GM19035 (cell line): ENCODE measurements at regions not wholly inside any gene's neighbourhood (a gene's known extent, or its start where the extent isn't known, plus 50 kb on each side); places are given as distances from the start of the nearest gene placed in this dataset.

Source experiments
- ATAC-seq: cut with Tn5 transposase; IDR thresholded peaks from one replicate; pipeline ENCODE4 v1.9.1; 2021; ENCODE audit not compliant: unreplicated experiment

DNA sequence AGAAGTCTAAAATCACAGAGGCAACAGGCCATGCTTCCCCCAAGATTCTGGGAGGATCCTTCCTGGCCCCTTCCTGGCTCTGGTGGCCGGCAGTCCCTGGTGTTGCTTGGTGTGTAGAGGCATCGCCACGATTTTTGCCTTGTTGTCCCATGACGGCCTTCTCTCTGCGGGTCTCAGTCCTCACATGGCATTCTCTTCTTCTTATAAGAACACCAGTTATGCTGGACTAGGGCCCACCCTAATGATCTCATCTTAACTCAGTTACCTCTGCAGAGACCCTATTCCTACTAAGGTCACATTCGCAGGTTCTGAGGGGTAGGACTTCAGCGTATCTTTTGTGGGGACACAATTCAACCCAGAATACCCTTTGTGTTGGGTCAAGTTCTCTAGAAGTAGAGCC lies 168.0 kb downstream of the LINC00237 start:
- ATAC-seq, result no peak

DNA sequence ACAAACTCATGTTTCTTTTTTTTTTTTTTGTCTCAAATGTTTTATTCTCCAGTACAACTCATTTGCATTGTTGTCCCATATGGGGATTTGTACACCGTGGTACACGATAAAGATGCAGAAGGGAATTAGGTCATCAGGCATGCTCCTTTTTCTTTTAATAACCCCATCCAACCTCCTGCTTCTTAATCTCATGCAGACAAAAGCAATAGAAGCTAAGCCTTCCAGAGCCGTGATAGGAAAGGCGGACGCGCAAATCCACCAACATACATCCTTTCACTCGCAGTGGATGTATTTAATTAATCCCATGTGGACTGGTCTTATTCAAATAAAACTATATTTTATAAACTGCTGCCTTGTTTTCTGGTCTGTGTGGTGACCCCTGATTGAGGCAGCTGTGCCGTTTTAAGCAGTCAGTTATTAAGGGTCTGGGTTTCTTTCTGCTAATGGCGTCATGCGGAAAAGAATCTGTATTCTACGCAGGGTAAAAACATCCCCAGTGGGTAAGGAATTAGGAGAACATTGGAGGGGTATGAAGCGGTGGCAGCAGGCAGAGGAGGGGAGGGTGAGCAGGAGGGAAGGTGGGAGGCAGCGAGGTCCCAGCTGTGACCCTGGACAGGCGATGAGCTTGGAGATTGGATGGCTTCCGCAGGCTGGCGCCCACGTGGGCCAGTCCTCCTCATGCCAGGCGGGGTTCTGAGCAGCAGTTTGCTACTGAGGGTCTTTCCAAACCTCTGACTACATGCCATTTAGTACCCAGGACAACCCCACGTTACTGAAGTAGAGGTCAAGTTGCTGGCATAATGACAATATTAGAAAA lies 172.8 kb downstream of the LINC00237 start:
- no peak for ATAC-seq

DNA sequence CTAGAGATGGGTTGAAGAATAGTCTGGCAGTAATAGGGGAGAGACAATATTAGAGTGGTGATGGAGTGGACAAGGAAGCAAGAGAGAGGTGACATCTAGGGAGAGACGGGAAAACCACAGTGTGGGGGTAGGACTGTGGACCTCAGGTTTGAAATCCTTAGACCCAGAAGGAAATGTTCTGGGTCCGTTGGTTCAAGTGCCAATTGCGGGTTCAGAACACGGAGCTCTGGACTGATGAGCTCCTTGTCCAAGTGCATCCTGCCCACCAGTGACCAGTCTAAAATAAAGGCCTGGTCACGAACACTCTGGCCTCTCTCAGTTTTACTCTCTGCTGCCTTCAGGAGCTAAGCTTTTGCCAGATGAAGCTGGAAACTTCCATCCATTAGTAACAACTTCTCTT lies 174.0 kb downstream of the LINC00237 start:
- ATAC-seq, result no peak

GRCh38 chr20:20931632-20932031 lies 174.5 kb downstream of the LINC00237 start:
- no peak for ATAC-seq

DNA sequence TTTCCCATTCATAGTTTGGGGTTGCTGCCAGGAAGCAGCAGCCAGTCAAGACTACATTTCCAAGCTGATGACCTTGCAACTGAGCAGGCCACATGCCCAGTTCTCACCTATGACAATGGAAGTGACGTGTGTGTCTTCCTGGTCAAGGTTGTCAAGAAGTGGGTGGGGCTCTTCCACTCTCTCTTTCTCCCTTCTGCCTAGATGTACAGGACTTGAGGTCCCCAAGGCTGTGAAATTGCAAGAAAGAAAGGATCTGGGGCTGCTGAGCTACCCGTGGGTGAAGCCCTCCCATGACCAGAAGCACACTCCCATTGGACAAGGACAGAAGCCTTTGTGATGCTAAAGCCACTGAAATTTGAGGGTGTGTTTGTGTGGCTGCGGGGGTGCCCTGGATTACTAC lies 175.1 kb downstream of the LINC00237 start:
- ATAC-seq, result no peak

GRCh38 chr20:20930500-20930899 lies 175.7 kb downstream of the LINC00237 start:
- ATAC-seq, result no peak

GRCh38 chr20:20929341-20929740 lies 176.8 kb downstream of the LINC00237 start:
- ATAC-seq, result no peak

DNA sequence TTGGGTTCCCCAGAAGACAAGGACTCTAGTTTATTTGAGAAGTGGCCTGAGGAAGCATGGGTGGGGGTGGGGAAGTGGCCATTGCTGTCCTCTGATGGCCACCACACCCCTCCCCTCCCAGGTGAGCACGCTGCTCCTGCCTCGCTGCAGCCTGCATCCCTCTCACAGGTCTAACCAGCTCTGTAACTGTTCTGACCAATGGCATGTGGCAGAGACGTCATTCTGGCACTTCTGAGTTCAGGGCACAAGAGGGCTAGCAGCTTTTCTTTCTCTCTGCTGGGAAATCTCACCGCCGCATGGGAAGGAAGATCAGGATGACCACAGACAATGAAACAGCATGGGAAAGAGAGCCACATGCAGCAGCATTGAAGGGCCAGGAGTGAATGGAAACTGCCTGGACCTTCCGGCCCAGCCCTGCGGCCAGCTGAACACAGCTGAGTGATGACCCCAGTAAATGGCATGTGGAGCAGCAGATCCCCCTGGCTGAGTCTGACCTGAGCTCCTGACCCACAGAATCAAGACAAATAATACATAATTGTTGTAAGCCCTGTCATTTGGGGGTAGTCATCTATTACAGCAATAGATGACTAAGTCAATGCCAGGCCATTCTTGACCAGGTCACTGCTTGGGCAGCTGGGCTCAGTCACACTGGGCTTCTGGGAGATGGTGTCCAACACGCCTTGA lies 179.8 kb downstream of the LINC00237 start:
- ATAC-seq, result no peak

DNA sequence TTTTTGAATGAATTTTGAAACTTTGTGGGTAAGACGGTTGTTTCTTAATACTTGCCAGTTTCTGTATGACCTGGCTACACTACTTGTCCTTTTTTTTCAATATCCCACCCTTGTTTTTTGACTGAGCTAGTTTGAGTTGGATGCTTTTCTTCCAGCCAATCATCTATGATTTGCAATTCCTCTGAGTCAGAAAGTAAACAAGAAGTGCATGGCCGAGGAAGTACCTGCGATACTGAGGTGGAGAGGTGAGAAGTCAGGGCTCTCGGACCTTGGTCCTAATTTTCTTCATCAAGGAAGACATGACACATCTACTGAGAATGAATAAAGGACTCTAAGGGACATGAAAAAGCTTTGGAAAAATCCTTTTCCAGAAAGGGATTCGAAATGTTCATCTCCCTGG lies 185.7 kb downstream of the LINC00237 start:
- ATAC-seq, result no peak

GRCh38 chr20:20915844-20916243 lies 190.3 kb downstream of the LINC00237 start:
- ATAC-seq, result no peak

- ATAC-seq, result no peak
These were observed 192.0 kb upstream of the RALGAPA2 start for GRCh38 chr20:20904501-20904831.

DNA sequence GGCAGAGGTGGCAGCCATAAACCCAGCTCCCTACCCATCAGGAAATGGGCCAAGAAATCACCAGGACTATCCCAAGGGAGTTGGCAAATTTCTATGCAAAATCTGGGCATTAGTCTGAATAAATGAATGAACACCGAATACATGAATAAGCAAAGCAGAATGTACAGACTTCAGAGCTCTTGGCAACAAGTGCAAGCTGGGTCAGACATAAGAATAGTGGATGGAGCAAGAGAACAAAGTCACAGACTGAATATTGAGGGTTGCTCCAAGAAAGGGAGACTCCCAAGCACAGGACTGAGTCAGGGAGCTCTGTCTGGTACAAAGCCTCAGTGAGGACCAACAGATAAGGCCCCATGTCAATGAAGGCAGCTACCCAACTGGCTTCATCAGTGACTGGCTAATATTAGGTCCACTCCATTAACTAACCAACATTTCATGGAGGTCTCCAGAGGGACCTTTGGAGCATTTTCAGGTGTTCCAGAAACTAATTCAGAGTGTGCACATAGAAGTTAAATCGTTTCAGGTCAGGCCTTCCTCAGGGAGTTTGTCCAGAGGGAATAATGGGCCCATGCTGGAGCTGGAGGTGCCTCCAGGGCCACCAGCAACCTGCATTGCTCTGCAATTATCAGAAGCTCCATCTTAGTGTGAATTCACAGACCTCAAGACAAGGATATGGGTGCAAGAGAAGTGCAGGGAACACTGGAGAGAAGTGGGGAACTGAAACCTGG lies 191.5 kb upstream of the RALGAPA2 start:
- no peak for ATAC-seq

- no peak for ATAC-seq
These were observed 185.5 kb upstream of the RALGAPA2 start for GRCh38 chr20:20897922-20898321.

DNA sequence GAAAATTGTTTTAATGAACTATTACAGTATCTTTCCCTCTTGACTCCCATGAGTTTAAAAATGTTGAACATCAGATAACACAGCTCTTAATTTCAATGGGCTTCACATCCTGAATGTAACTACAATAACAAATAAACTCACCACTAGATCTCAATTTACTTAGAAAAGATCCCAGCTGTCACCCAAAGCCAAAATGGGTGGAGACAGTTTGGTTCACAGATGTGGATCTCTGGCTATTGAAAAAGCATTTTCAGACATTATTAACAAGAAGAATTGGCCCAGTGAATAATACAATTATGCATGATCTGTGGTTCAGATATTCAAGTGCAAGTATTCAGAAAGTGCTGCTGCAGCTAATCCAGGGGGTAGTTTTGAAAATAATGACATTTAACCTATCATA lies 184.7 kb upstream of the RALGAPA2 start:
- ATAC-seq, result no peak

DNA sequence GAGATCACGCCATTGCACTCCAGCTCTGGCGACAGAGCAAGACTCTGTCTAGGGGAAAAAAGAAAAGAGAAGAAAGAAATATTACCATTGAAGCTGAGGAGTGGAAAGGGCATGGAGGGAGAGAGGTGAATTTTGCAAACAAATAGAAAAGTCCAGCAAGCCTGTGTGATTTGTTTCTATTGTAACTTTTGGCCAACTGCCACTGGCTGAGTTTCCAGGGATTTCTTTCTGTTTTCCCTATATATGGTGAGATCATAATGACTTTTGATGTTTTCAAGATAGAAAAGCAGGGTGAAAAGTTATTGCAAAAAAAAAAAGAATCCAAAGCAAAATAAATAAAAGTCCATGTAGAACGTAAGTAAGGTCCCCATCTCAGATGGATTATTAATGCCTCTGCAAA lies 184.2 kb upstream of the RALGAPA2 start:
- no peak for ATAC-seq

GRCh38 chr20:20895537-20895936 lies 183.1 kb upstream of the RALGAPA2 start:
- ATAC-seq, result no peak

DNA sequence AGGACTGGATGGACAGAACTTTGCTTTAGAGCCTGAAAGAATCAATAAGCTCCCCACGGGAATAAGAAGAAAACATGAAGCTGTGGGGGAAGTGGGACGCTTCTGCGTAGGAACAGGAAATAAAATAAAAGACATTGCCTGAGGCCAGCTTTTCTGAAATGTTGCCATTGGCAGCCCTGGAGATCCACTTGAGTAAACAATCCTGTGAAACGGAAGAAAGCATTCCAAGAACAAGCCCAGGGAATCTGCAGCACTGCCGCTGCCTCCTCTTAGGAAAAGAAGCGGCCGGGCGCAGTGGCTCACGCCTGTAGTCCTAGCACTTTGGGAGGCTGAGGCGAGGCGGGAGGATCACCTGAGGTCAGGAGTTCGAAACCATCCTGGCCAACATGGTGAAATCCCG lies 182.3 kb upstream of the RALGAPA2 start:
- ATAC-seq, result no peak

- ATAC-seq, result no peak
These were observed 181.8 kb upstream of the RALGAPA2 start for GRCh38 chr20:20894280-20894679.

DNA sequence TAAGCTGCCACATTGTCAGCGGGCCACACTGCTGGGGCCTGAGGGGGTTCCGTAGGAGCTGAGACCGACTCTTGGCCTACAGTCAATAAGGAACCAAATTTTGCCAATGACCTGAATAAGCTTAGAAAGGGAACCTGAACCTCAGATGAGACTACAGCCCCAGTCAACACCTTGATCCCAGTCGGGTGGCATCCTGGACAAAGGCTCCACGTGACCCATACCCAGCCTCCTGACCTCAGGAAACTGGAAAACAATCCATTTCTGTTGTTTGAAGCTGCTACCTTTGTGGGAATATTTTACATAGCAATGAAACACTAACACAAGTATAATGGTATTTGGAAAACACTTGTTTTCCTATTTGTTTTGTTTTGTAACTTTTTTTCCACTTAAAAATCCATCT lies 179.9 kb upstream of the RALGAPA2 start:
- no peak for ATAC-seq

DNA sequence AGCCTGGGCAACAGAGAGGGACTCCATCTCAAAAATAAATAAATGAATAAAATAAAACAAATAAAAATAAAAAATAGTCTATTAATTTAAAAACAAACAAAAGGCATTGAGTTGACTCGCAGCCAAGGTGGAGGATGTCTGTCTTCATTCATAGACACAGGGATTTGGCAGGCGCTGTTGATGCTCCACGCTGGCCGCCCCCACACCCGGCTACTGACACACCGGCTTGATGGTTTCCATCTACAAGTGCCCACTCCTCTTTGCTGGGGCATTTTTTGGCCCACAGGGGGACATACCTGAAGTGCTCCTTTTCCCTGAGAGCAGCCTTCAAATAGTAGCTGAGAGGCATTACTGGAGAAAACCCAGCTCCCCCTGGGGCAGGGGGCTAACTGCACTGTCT lies 178.3 kb upstream of the RALGAPA2 start:
- no peak for ATAC-seq

DNA sequence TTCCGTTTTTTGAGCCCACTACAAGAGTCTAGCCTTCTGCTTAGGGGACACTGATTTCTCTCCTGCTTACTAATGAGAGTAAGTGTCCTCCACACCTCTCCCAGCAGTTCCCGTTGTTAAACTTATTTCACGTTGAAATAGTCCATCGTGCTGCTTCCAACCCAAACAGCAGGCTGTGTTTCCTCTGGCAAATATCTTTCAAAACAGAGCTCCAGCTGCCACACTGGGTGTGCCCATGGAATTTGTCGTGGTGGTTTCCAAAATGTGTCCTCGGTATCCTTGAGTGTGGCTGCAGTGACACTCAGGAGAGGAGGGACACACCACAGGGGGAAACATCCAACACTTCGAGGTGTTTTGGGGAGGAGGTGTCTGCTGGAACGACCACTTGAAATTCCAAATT lies 176.5 kb upstream of the RALGAPA2 start:
- ATAC-seq, result no peak

GRCh38 chr20:20888266-20888656 lies 175.8 kb upstream of the RALGAPA2 start:
- ATAC-seq, result no peak
